GM18511 (cell line): ENCODE measurements at regions not wholly inside any gene's neighbourhood (a gene's known extent, or its start where the extent isn't known, plus 50 kb on each side); places are given as distances from the start of the nearest gene placed in this dataset.
A peak's percentile ranks its signal among the peaks of the same experiment; 100 is the strongest.
"Not testable (repeated sequence)": the region's sequence is repeated elsewhere in the genome, so short reads cannot be mapped to it uniquely, and the experiment has no call there.

ENCODE experiments used
- ATAC-seq: cut with Tn5 transposase; IDR thresholded peaks from one replicate; pipeline ENCODE4 v1.9.1; 2021; ENCODE audit warnings: mild to moderate bottlenecking, moderate library complexity; ENCODE audit not compliant: unreplicated experiment

DNA sequence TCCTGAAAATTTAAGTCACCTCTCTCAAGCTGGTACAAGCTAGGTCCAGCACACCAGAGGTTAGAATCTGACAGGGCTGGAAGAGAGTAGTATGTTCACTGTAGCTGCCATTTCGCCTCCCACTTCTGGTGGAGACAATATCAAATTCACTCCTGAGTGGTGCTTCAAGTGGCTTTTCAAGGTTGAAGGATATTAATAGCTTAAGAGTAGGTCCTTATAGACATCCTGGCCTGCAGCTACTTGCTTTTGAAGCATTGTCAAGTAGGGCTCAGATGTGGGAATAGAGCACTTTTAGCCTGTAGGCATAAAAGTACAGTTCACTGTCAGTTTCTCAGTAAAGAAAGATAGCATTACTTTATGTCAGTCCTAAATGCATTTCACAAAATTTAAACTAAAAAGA is 270.5 kb upstream of the PLPP4 start:
- no peak for ATAC-seq

GRCh38 chr10:120187168-120187567 is 269.9 kb upstream of the PLPP4 start:
- ATAC-seq = not testable (repeated sequence)

GRCh38 chr10:120188950-120189349 is 268.1 kb upstream of the PLPP4 start:
- ATAC-seq = no peak

DNA sequence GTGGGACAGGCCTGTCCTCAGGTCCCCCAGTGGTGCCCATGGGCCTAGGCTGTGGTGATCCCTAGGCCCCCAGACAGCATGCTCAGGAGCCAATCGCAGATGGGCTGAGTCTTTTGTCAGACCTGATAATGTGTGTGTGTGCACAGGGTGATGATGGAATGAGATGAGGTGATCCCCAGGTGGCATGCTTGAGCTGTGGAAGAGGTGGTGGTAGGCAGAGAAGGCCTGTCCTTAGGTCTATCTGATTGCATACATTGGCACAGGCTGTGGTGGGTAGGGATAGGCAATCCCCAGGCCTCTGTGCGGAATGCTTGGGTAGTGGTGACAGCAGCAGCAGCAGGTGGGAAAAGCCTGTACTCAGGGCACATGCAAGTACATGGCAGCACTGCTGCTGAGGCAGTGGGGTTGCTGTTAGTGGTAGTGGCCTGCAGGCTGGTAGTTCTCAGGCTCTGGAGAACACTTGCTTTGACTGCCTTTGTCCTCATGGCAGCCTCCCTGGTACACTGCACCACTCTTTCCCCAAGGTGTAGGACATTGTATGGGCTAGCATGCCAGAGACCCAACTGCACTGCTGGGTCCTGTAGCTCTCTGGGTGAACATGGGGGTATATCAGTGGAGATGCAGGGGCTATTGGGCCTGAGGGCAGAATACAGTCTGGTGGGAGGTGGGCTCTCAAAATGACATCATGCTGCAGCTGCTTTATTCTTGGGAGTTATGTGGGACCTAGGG is 260.9 kb upstream of the PLPP4 start:
- ATAC-seq = no peak

GRCh38 chr10:120204877-120205276 is 252.2 kb upstream of the PLPP4 start:
- ATAC-seq = no peak

GRCh38 chr10:120205368-120206018 is 251.5 kb upstream of the PLPP4 start:
- ATAC-seq = no peak

DNA sequence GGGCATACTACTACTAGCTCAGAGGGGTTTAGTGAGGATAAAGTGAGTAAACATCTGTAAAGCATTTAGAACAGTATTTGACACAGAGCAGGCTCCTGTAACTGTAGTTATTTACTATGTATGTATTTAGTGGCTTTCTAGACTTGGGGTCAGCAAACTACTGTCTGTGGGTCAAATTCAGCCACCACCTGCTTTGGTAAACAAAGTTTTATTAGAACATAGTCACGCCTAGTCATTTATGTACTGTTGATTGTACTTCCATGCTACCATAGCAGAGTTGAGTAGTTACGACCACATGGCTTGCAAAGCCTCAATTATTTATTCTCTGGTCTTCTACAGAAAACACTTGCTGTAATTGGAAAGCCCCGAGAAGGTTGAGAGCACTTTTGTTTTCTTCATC is 248.5 kb upstream of the PLPP4 start:
- no peak for ATAC-seq

- ATAC-seq = no peak
Observed at GRCh38 chr10:120209124-120209762, 247.8 kb upstream of the PLPP4 start.

DNA sequence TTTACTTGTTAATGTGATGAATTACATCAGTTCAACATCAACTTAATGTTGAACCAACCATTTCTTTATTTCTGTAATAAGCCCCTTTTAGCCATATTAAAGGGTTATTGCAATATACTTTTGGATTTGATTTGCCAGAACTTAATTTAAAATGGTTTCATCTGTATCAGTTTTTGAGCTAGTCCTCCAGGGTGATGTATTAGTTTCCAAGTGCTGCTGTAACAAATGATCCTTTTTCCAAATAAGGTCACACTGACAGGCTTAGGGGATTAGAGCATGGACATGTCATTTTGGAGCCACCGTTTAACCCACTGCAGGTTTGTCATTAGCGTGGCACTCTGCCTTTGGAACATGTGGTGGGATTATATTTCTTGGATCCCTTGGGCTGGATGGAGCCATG is 244.8 kb upstream of the PLPP4 start:
- no peak for ATAC-seq

DNA sequence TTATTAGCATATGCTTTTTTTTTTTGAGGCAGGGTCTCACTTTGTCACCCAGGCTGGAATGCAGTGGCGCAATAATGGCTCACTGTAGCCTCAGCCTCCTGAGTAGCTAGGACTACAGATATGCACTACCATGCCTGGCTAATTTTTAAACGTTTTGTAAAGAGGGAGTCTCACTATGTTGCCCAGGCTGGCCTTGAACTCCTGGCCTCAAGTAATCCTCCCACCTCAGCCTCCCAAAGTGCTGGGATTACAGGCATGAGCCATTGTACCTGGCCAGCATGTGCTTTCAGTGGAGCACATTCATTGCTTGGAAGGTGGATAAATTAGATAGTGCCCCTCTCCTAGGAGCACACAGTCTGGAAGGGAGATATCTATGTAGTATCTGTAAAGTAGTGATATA is 243.7 kb upstream of the PLPP4 start:
- ATAC-seq = not testable (repeated sequence)

GRCh38 chr10:120217736-120218135 is 239.3 kb upstream of the PLPP4 start:
- no peak for ATAC-seq

DNA sequence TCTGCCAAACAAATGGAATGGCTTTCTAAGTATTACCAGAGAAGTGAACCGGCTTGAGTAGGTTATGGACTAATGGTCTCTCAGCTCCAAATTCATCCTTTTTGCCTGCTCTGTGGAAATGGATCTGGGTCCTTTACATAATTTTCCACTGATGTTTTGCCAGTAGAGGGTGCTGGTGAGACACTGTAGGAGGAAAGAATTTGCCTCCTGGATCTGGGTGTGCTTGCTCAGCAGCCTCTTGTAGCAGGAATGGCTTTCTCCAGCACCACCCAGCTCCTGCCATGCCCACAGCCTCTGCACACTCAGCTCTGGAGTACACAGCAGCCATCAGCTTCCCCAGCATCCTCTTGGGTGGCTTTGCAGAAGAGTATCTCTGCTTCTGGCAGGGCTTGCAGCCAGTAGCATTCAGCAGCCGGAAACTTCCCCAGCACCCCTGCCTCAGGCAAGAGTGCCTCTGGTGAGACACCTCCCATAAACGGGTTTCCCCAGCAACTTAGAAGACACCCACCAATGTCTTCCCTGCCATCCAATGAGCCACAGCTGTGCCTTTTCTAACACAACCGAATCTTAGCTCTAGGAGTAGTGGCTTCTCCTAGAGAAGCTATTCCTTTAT is 235.0 kb upstream of the PLPP4 start:
- no peak for ATAC-seq

GRCh38 chr10:120229641-120230040 is 227.4 kb upstream of the PLPP4 start:
- ATAC-seq = no peak

GRCh38 chr10:120239695-120240094 is 217.3 kb upstream of the PLPP4 start:
- not testable (repeated sequence) for ATAC-seq

DNA sequence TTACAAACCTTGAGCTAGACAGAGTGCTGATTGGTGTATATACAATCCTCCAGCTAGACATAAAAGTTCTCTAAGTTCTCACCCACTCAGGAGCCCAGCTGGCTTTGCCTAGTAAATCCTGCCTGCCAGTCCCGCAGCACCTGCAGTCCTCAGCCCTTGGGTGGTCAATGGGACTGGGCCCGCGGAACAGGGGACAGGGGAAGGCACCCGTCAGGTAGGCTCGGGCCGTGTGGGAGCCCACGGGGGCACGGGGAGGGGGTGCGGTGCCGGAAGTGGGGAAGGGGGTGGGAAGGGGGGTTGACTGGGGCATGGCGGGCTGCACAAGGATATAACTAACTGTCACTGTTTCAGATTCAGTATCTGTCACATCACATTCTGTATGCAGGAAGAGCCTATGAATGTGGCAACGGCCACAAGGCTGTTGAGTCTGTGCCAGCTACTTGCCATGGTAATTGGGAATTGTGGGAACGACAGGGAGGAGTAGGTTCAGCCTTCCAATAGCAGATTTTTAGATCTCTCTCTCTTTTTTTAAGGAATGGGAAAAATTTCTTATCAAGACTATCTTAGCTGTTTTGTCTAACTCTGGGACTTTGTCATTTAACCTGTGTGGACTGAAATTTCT is 205.1 kb upstream of the PLPP4 start:
- no peak for ATAC-seq

DNA sequence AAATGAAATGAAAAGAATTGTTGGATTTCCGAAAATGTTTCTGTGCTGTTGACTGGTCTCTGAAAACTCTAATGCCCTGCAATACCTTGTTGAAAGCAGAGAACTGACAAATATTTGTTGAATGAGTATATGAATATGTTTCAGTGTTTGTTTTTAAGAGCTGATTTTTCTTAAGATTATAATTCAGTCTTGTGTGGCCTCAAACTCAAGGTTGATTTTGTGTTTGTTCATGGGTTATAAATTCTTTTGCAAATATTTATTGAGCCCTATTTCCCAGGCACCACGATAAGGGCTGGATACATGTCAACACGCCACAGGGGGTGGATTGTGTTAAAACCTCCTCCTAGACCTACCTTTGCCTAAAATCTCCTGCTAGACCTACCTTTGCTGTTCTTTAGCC is 203.9 kb upstream of the PLPP4 start:
- no peak for ATAC-seq

- no peak for ATAC-seq
Observed at GRCh38 chr10:120260456-120260855, 196.6 kb upstream of the PLPP4 start.

GRCh38 chr10:120262857-120263547 is 194.0 kb upstream of the PLPP4 start:
- ATAC-seq = peak; percentile 67

GRCh38 chr10:120266022-120266421 is 191.0 kb upstream of the PLPP4 start:
- no peak for ATAC-seq

- ATAC-seq = no peak
Observed at GRCh38 chr10:120270906-120271305, 186.1 kb upstream of the PLPP4 start.

DNA sequence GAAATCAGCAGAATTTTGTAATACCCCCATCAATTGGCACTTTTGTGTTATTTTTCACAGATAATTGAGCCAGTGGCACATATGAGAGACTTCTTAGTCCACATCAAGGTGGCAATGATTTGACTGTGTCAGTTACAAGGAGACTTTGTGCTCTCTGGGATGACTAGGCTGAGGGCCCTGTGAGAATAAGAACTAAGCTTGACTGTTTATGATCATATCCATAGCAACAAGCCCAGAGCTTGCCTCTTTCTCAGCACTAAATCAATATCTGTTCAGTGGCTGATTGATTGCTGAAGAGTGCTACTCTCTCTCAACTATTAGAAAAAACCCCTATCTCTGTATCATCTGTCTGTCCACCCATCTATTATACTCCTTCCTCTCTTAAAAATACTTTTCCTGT is 185.3 kb upstream of the PLPP4 start:
- ATAC-seq = no peak
